HepG2 (cell line): ENCODE measurements at regions not wholly inside any gene's neighbourhood (a gene's known extent, or its start where the extent isn't known, plus 50 kb on each side); places are given as distances from the start of the nearest gene placed in this dataset.

Experiments
- ATAC-seq: fragments of 200-7000 bp; cut with Tn5 transposase; 3 replicates; pipeline ENCODE4 v1.9.1; 2020; ENCODE audit warnings: mild to moderate bottlenecking, moderate library complexity
- BruUV-seq: library from RNA; stranded (reverse); fragments of 400-500 nt; replicated peaks from 2 replicates; lab custom pipeline; 2021; lab: Mats Ljungman, UMichigan
- CTCF ChIA-PET: fragments of 300-600 bp; formaldehyde crosslinking; extraction: SDS; loops from one replicate; lab custom pipeline; 2021; ENCODE audit warnings: low total read pairs, inconsistent platforms, low intra/inter-chr PET ratio; lab: Yijun Ruan, JAX
- POLR2A ChIA-PET: fragments of 350-600 bp; sonication (Branson Sonifier 250); formaldehyde crosslinking; loops from one replicate; lab custom pipeline; 2020; ENCODE audit warnings: antibody characterized with exemption, inconsistent platforms; lab: Yijun Ruan, JAX
- DNase-seq: peaks from one replicate; pipeline ENCODE4 v3.0.0-alpha.2; 2015; ENCODE audit warnings: low spot score
- FAIRE-seq: peaks from 3 replicates; lab custom pipeline; 2011; peaks lifted over from hg19 to GRCh38; lab: Jason Lieb, UNC
- H2AFZ ChIP-seq: one replicate; pipeline ENCODE4 v1.6.1; 2011; ENCODE audit warnings: low read length, inconsistent platforms
- H3K27ac ChIP-seq: fragments of 300-600 bp; 3 replicates; pipeline ENCODE4 v1.8.0; 2011; ENCODE audit warnings: mixed run types, mild to moderate bottlenecking, mixed read lengths, low read length, inconsistent platforms; ENCODE audit not compliant: insufficient read depth; ENCODE audit errors: extremely low read length
- H3K27me3 ChIP-seq, 2 experiments: fragments of 200-600 bp in 1 of 2; 2 replicates in 1 of 2; 3 replicates in 1 of 2; pipeline versions ENCODE4 v1.6.0 to v1.8.0; 2011; ENCODE audit warnings: low read length in 2 of 2, mild to moderate bottlenecking in 2 of 2, moderate library complexity in 2 of 2, inconsistent platforms in 1 of 2; ENCODE audit not compliant: insufficient read depth in 2 of 2, control insufficient read depth in 1 of 2
- H3K36me3 ChIP-seq, 2 experiments: fragments of 200-600 bp in 1 of 2; replicated peaks in 1 of 2; 2 replicates in 1 of 2; 3 replicates in 1 of 2; pipeline versions ENCODE4 v1.5.1 to v1.8.0; 2011; ENCODE audit warnings: low read length in 2 of 2, inconsistent platforms in 1 of 2; ENCODE audit not compliant: insufficient read depth in 2 of 2, control insufficient read depth in 1 of 2
- H3K4me1 ChIP-seq: 2 replicates; pipeline ENCODE4 v1.5.1; 2012; ENCODE audit warnings: low read length, inconsistent platforms; ENCODE audit not compliant: insufficient read depth
- H3K4me2 ChIP-seq: 2 replicates; pipeline ENCODE4 v1.6.0; 2011; ENCODE audit warnings: low read depth, low read length, inconsistent platforms
- H3K4me3 ChIP-seq, 3 experiments: fragments of 200-600 bp in 1 of 3; sonication (generic), shearing (Covaris generic) in 1 of 3; replicated peaks in 1 of 3; 2 replicates each; pipeline ENCODE4 v1.5.1; 2011 to 2016; ENCODE audit warnings: low read length in 3 of 3, inconsistent platforms in 2 of 3, low read depth in 2 of 3, mild to moderate bottlenecking in 2 of 3, control low read depth in 1 of 3, mixed read lengths in 1 of 3; ENCODE audit not compliant: insufficient read depth in 1 of 3
- H3K79me2 ChIP-seq: one replicate; pipeline ENCODE4 v1.6.1; 2011; ENCODE audit warnings: low read length, inconsistent platforms; ENCODE audit not compliant: insufficient read depth
- H3K9ac ChIP-seq: 2 replicates; pipeline ENCODE4 v1.6.0; 2011; ENCODE audit warnings: mild to moderate bottlenecking, low read depth, low read length, inconsistent platforms; ENCODE audit not compliant: insufficient read depth
- H3K9me3 ChIP-seq: 2 replicates; pipeline ENCODE4 v1.5.1; 2012; ENCODE audit warnings: mild to moderate bottlenecking, low read length
- H4K20me1 ChIP-seq: 2 replicates; pipeline ENCODE4 v1.6.0; 2011; ENCODE audit warnings: inconsistent platforms, mild to moderate bottlenecking, low read length, moderate library complexity; ENCODE audit not compliant: insufficient read depth
- DMAP1 ChIP-seq: IDR thresholded peaks from 2 replicates; pipeline ENCODE4 v1.6.1; 2016
- JDP2 ChIP-seq: sonication (generic); formaldehyde crosslinking; IDR thresholded peaks from 2 replicates; pipeline ENCODE4 v1.8.1; 2022; ENCODE audit warnings: missing genetic modification reagents, borderline replicate concordance
- MIER2 ChIP-seq: IDR thresholded peaks from 2 replicates; pipeline ENCODE4 v1.6.1; 2016; ENCODE audit warnings: missing biosample characterization, missing genetic modification reagents
- MXD4 ChIP-seq: IDR thresholded peaks from 2 replicates; pipeline ENCODE4 v1.6.1; 2016; ENCODE audit warnings: mild to moderate bottlenecking, missing biosample characterization, missing genetic modification reagents
- NPAS2 ChIP-seq: sonication (generic); formaldehyde crosslinking; IDR thresholded peaks from 2 replicates; pipeline ENCODE4 v1.8.0; 2022; ENCODE audit warnings: mild to moderate bottlenecking, missing genetic modification reagents, borderline replicate concordance
- SIN3A ChIP-seq: IDR thresholded peaks from 2 replicates; pipeline ENCODE4 v1.6.1; 2011; ENCODE audit warnings: low read depth, mild to moderate bottlenecking, control low read depth, low read length, borderline replicate concordance
- SIX1 ChIP-seq: sonication (generic); formaldehyde crosslinking; IDR thresholded peaks from 2 replicates; pipeline ENCODE4 v1.4.0; 2020; ENCODE audit warnings: missing genetic modification reagents, borderline replicate concordance
- SMAD9 ChIP-seq: sonication (generic); formaldehyde crosslinking; IDR thresholded peaks from 2 replicates; pipeline ENCODE4 v1.5.1; 2020; ENCODE audit warnings: mild to moderate bottlenecking, missing genetic modification reagents
- SP140L ChIP-seq: sonication (generic); formaldehyde crosslinking; IDR thresholded peaks from 2 replicates; pipeline ENCODE4 v1.4.0; 2020; ENCODE audit warnings: missing genetic modification reagents, borderline replicate concordance
- SP5 ChIP-seq: IDR thresholded peaks from 2 replicates; pipeline ENCODE4 v1.6.1; 2016; ENCODE audit warnings: low read depth, borderline replicate concordance
- ZFP37 ChIP-seq: sonication (generic); formaldehyde crosslinking; IDR thresholded peaks from 2 replicates; pipeline ENCODE4 v1.4.0; 2020; ENCODE audit warnings: missing genetic modification reagents, borderline replicate concordance
- ZMYM4 ChIP-seq: sonication (generic); formaldehyde crosslinking; IDR thresholded peaks from 2 replicates; pipeline ENCODE4 v1.8.1; 2023; ENCODE audit warnings: mild to moderate bottlenecking, missing genetic modification reagents
- ZNF431 ChIP-seq: sonication (generic); formaldehyde crosslinking; IDR thresholded peaks from 2 replicates; pipeline ENCODE4 v1.9.0; 2022; ENCODE audit warnings: missing genetic modification reagents, low read depth, mild to moderate bottlenecking, borderline replicate concordance
- ZNF749 ChIP-seq: sonication (generic); formaldehyde crosslinking; IDR thresholded peaks from 2 replicates; pipeline ENCODE4 v1.8.0; 2022; ENCODE audit warnings: mild to moderate bottlenecking, missing genetic modification reagents, moderate library complexity, borderline replicate concordance
- ZNF879 ChIP-seq: sonication (generic); formaldehyde crosslinking; IDR thresholded peaks from 2 replicates; pipeline ENCODE4 v1.8.1; 2023; ENCODE audit warnings: missing genetic modification reagents
- WGBS: methylation state at CpG from one replicate; pipeline ENCODE4 v1.1.6; 2017; ENCODE audit warnings: low lambda C conversion rate; 5-methylcytosine and 5-hydroxymethylcytosine counted together
- in situ Hi-C: cut with HindIII; loops from 2 replicates; pipeline ENCODE4 v1.10.0; 2017; ENCODE audit warnings: low pct_unique_long_range_greater_than_20kb; ENCODE audit not compliant: extremely low pct_ligation_motif_present
- intact Hi-C: fragments of 100-400 bp; cut with micrococcal nuclease; formaldehyde crosslinking; loops from one replicate; pipeline ENCODE4 v1.10.0; 2022; ENCODE audit not compliant: unreplicated experiment
- TF ChIP-seq, protein P1 (sequence below): sonication (generic); formaldehyde crosslinking; IDR thresholded peaks from 2 replicates; pipeline ENCODE4 v1.4.0; 2020; ENCODE audit warnings: missing genetic modification reagents
- TF ChIP-seq, protein P2 (sequence below): sonication (generic); formaldehyde crosslinking; IDR thresholded peaks from 2 replicates; pipeline ENCODE4 v1.8.1; 2023; ENCODE audit warnings: missing genetic modification reagents, inconsistent platforms, borderline replicate concordance
- TF ChIP-seq, protein P3 (sequence below): sonication (generic); formaldehyde crosslinking; IDR thresholded peaks from 2 replicates; pipeline ENCODE4 v1.5.1; 2020; ENCODE audit warnings: missing genetic modification reagents, mild to moderate bottlenecking, borderline replicate concordance
- TF ChIP-seq, protein P4 (sequence below): sonication (generic); formaldehyde crosslinking; IDR thresholded peaks from 2 replicates; pipeline ENCODE4 v1.4.0; 2020; ENCODE audit warnings: missing genetic modification reagents

DNA sequence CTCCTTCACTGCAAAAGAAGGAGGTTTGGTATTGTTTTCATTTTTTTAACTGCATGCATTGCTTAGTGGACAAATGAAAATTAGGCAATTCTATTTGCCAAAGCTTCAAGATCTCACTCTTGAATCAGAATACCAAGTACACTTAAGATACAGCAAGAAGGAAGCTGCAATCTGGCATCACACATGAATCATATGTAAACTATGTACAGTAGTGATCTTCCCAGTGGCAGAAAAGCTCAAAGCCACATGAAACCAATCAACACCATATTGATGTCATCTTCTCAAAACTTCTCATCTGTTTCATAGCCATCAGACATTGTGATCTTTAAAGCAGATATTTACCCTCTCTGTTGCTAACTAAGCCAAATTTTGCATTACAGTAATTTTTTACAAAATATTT lies 550.1 kb downstream of the LTN1 start (continued):
- TF ChIP-seq ZNF431 (CRISPR knock-in tag) = no peak

DNA sequence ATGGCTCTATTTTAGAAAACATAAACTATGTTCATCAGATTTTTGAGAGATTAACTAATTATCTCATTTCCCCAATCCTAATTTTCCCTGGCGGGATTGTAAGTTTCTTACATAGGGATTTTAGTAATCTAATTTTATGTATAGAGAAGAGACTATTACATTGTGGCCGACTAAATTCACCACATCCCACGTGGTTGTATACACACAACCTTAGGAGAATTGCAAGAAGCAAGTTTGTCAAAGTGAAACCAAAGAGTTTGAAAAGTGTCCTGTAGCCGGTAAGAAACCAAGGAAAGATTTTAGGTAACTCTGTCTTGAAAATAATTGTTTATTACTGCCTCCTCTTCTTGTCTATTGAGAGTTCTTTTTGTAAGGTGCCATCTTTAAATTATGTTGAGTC lies 550.6 kb downstream of the LTN1 start:
- intact Hi-C loops (no loop called here), in situ Hi-C loops (no loop called here)
- ATAC-seq = no peak
- no TSS peak for BruUV-seq
- no peak overlapping the region for H2AFZ ChIP-seq
- no peak overlapping the region for H3K4me3 ChIP-seq
- no peaks in the 10 kb centered on the region for H3K36me3 ChIP-seq
- no peak overlapping the region for H3K4me2 ChIP-seq
- H3K9me3 ChIP-seq = peaks cover 80% of the 10 kb centered on the region
- no peaks in the 10 kb centered on the region for H4K20me1 ChIP-seq
- no peak for FAIRE-seq
- WGBS = 11% methylated on average over 4 of the region's 4 CpGs
- no peaks in the 10 kb centered on the region for H3K27me3 ChIP-seq
- no peaks in the 10 kb centered on the region for H3K79me2 ChIP-seq
- TF ChIP-seq ZNF749 (no peak), DMAP1 (CRISPR knock-in tag) (no peak), ZFP37 (CRISPR knock-in tag) (no peak), SP140L (CRISPR knock-in tag) (no peak), ZMYM4 (CRISPR knock-in tag) (no peak), SMAD9 (CRISPR knock-in tag) (no peak), JDP2 (CRISPR knock-in tag) (no peak), ZNF879 (CRISPR knock-in tag) (no peak), SIX1 (CRISPR knock-in tag) (no peak), MIER2 (no peak), MXD4 (no peak), SIN3A (no peak), SP5 (CRISPR knock-in tag) (no peak), NPAS2 (CRISPR knock-in tag) (no peak)
- TF ChIP-seq, protein P1, sequence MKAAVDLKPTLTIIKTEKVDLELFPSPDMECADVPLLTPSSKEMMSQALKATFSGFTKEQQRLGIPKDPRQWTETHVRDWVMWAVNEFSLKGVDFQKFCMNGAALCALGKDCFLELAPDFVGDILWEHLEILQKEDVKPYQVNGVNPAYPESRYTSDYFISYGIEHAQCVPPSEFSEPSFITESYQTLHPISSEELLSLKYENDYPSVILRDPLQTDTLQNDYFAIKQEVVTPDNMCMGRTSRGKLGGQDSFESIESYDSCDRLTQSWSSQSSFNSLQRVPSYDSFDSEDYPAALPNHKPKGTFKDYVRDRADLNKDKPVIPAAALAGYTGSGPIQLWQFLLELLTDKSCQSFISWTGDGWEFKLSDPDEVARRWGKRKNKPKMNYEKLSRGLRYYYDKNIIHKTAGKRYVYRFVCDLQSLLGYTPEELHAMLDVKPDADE (CRISPR knock-in tag) = no peak
- TF ChIP-seq, protein P2, sequence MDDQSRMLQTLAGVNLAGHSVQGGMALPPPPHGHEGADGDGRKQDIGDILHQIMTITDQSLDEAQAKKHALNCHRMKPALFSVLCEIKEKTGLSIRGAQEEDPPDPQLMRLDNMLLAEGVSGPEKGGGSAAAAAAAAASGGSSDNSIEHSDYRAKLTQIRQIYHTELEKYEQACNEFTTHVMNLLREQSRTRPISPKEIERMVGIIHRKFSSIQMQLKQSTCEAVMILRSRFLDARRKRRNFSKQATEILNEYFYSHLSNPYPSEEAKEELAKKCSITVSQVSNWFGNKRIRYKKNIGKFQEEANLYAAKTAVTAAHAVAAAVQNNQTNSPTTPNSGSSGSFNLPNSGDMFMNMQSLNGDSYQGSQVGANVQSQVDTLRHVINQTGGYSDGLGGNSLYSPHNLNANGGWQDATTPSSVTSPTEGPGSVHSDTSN (CRISPR knock-in tag) = no peak
- TF ChIP-seq, protein P3, sequence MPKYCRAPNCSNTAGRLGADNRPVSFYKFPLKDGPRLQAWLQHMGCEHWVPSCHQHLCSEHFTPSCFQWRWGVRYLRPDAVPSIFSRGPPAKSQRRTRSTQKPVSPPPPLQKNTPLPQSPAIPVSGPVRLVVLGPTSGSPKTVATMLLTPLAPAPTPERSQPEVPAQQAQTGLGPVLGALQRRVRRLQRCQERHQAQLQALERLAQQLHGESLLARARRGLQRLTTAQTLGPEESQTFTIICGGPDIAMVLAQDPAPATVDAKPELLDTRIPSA = no peak
- TF ChIP-seq, protein P4, sequence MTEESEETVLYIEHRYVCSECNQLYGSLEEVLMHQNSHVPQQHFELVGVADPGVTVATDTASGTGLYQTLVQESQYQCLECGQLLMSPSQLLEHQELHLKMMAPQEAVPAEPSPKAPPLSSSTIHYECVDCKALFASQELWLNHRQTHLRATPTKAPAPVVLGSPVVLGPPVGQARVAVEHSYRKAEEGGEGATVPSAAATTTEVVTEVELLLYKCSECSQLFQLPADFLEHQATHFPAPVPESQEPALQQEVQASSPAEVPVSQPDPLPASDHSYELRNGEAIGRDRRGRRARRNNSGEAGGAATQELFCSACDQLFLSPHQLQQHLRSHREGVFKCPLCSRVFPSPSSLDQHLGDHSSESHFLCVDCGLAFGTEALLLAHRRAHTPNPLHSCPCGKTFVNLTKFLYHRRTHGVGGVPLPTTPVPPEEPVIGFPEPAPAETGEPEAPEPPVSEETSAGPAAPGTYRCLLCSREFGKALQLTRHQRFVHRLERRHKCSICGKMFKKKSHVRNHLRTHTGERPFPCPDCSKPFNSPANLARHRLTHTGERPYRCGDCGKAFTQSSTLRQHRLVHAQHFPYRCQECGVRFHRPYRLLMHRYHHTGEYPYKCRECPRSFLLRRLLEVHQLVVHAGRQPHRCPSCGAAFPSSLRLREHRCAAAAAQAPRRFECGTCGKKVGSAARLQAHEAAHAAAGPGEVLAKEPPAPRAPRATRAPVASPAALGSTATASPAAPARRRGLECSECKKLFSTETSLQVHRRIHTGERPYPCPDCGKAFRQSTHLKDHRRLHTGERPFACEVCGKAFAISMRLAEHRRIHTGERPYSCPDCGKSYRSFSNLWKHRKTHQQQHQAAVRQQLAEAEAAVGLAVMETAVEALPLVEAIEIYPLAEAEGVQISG (CRISPR knock-in tag) = no peak
- ChIA-PET CTCF (no interaction called here), POLR2A (no interaction called here)
- DNase-seq = no peak
- no peaks in the 10 kb centered on the region for H3K4me1 ChIP-seq
- H3K9ac ChIP-seq = no peak overlapping the region
- H3K27ac ChIP-seq = no peak overlapping the region
